ENCODE measurements at regions not wholly inside any gene's neighbourhood (a gene's known extent, or its start where the extent isn't known, plus 50 kb on each side); places are given as distances from the start of the nearest gene placed in this dataset.

DNA sequence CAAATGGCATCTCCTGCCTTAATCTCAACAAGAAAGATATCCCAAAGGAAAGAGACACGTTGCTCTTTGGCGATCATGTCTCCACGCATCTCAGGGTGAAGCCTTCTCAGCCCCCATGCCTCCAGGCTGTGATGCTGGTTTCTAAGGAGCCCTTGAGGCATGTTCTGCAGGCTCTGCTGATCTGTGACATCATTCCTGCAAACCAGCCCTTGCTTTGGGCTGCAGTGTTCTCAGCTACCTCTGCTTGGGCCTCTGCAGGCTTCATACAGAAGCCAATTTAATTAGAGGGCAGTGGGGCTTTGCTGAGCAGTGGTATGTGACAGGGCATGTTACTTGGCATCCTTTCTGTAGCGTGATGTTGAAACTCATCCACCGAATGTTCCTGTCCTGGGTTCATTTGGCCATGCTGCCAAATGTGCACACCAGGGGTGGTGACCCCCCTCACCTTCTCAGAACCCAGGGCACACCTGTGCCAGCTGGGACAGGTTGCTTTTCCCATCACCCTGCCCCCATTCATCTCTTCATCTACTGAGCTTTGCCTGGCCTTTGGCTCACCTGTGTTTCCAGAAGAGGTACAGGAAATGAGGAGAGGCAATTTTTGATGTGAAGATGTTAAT lies 230.9 kb downstream of the TEX29 start:
- H3K9me3 ChIP-seq, result no peaks in the 10 kb centered on the region
- H3K27ac ChIP-seq, result no peak overlapping the region
- intact Hi-C loops (cut with DNase I), result no loop called here
- H3K27me3 ChIP-seq, result no peaks in the 10 kb centered on the region
- TF ChIP-seq POLR2A (IDR thresholded peaks at IDR 0.05), result no peak
- TF ChIP-seq, protein P1, sequence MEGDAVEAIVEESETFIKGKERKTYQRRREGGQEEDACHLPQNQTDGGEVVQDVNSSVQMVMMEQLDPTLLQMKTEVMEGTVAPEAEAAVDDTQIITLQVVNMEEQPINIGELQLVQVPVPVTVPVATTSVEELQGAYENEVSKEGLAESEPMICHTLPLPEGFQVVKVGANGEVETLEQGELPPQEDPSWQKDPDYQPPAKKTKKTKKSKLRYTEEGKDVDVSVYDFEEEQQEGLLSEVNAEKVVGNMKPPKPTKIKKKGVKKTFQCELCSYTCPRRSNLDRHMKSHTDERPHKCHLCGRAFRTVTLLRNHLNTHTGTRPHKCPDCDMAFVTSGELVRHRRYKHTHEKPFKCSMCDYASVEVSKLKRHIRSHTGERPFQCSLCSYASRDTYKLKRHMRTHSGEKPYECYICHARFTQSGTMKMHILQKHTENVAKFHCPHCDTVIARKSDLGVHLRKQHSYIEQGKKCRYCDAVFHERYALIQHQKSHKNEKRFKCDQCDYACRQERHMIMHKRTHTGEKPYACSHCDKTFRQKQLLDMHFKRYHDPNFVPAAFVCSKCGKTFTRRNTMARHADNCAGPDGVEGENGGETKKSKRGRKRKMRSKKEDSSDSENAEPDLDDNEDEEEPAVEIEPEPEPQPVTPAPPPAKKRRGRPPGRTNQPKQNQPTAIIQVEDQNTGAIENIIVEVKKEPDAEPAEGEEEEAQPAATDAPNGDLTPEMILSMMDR (IDR thresholded peaks at IDR 0.05), result no peak
- no peaks in the 10 kb centered on the region for H3K36me3 ChIP-seq
- no peak overlapping the region for H3K4me3 ChIP-seq (replicated peaks in 1 of 3)
- H3K4me1 ChIP-seq, result no peaks in the 10 kb centered on the region
- 78 to 85% methylated on average over 5 of the region's 5 CpGs for WGBS, 2 donors
- DNase-seq, result no peak

DNA sequence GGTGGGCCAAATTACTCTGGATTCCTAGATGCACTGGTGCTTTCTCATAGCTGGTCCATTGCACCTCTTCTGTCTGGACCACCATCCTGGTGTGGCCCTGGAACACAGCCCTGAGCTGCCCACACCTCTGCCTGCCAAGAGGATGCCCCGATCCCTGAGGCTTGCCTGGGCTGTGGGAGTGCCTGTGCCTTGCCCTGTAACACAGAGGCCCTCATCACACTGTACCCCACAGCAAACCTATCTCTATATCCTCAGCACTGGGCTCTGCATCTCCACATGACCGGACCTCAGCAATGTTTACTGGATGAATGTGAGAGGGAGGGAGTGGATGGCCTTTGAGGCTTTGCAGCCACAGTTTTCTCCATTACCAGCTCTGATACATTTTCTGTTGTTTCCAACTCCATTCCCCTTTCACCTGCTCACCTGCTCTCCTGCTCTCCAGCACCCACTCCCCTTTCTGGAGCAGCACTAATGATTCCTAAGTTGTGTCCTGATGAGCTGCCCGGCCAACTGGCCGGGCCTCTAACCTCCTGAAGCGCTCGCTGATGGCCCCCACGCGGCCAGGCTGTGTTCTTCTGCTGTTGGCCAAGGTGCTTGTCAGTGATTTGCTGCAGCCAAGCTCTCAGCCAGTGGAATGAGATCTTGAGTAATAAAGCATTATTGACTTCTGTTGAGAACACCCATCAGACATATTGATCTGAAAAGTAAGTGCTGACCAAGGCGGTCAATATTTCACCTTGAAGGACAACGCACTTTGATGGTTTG lies 232.6 kb downstream of the TEX29 start:
- WGBS, 2 donors, result 90 to 94% methylated on average over 10 of the region's 10 CpGs
- H3K36me3 ChIP-seq, result no peaks in the 10 kb centered on the region
- intact Hi-C loops (cut with DNase I), result no loop called here
- H3K9me3 ChIP-seq, result no peaks in the 10 kb centered on the region
- no peak for DNase-seq
- no peak overlapping the region for H3K27ac ChIP-seq
- no peaks in the 10 kb centered on the region for H3K4me1 ChIP-seq
- no peak overlapping the region for H3K4me3 ChIP-seq (replicated peaks in 1 of 3)
- no peaks in the 10 kb centered on the region for H3K27me3 ChIP-seq
- no peak for TF ChIP-seq POLR2A (IDR thresholded peaks at IDR 0.05)
- TF ChIP-seq, protein P1 (IDR thresholded peaks at IDR 0.05), result no peak

GRCh38 chr13:111554539-111555267 lies 234.3 kb downstream of the TEX29 start:
- Histone ChIP-seq H3K27me3 (no peaks in the 10 kb centered on the region), H3K36me3 (no peaks in the 10 kb centered on the region), H3K27ac (no peak overlapping the region), H3K4me3 (replicated peaks in 1 of 3) (no peak overlapping the region), H3K9me3 (no peaks in the 10 kb centered on the region), H3K4me1 (no peaks in the 10 kb centered on the region)
- TF ChIP-seq POLR2A (IDR thresholded peaks at IDR 0.05), result no peak
- TF ChIP-seq, protein P1 (IDR thresholded peaks at IDR 0.05), result no peak
- no peak for DNase-seq
- intact Hi-C loops (cut with DNase I), result no loop called here
- WGBS, 2 donors, result 86 to 88% methylated on average over 14 to 16 of the region's 16 CpGs

DNA sequence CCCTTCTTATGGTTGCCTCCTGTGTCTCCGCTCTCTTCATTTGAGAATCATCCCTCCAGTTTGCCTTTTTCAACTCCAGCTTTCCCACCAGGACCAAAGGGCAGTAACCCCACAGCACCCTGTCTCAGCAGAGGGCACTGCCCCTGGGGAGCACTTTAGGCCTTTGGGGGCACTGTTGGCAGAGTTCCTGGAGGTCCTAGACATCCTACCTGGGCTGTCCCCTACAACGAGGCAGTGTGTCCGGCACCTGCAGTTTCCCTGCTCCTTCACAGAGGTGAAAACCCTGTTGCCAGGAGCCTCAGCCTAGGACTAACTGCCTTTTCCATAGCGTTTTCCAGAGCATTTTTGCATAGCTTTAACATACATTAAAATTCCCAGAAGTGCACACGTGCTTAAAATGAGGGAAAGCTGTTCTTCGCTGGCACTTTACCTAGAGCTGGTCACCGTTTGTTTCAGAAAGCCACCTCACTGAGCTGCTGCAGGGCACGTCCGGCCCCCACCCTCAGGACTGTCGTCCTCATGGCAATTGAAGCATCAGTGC lies 234.9 kb downstream of the TEX29 start:
- no peak overlapping the region for H3K27ac ChIP-seq
- H3K4me3 ChIP-seq (replicated peaks in 1 of 3), result no peak overlapping the region
- DNase-seq, result no peak
- H3K4me1 ChIP-seq, result no peaks in the 10 kb centered on the region
- 79 to 85% methylated on average over 10 of the region's 10 CpGs for WGBS, 2 donors
- H3K27me3 ChIP-seq, result no peaks in the 10 kb centered on the region
- intact Hi-C loops (cut with DNase I), result no loop called here
- H3K36me3 ChIP-seq, result no peaks in the 10 kb centered on the region
- H3K9me3 ChIP-seq, result no peaks in the 10 kb centered on the region
- no peak for TF ChIP-seq POLR2A (IDR thresholded peaks at IDR 0.05)
- TF ChIP-seq, protein P1 (IDR thresholded peaks at IDR 0.05), result no peak
